GM19468 (cell line): ENCODE measurements at regions not wholly inside any gene's neighbourhood (a gene's known extent, or its start where the extent isn't known, plus 50 kb on each side); places are given as distances from the start of the nearest gene placed in this dataset.

ENCODE experiments used
- ATAC-seq: cut with Tn5 transposase; IDR thresholded peaks from one replicate; pipeline ENCODE4 v1.9.1; 2021; ENCODE audit warnings: mild to moderate bottlenecking, moderate library complexity, moderate number of reproducible peaks; ENCODE audit not compliant: unreplicated experiment; ENCODE audit errors: extremely low read depth

GRCh38 chr11:45087086-45087899 is 59.1 kb upstream of the PRDM11 start:
- no peak for ATAC-seq

GRCh38 chr11:45087900-45088160 is 58.6 kb upstream of the PRDM11 start:
- ATAC-seq: no peak

- ATAC-seq: no peak
Observed at GRCh38 chr11:45089251-45089650, 57.2 kb upstream of the PRDM11 start.

DNA sequence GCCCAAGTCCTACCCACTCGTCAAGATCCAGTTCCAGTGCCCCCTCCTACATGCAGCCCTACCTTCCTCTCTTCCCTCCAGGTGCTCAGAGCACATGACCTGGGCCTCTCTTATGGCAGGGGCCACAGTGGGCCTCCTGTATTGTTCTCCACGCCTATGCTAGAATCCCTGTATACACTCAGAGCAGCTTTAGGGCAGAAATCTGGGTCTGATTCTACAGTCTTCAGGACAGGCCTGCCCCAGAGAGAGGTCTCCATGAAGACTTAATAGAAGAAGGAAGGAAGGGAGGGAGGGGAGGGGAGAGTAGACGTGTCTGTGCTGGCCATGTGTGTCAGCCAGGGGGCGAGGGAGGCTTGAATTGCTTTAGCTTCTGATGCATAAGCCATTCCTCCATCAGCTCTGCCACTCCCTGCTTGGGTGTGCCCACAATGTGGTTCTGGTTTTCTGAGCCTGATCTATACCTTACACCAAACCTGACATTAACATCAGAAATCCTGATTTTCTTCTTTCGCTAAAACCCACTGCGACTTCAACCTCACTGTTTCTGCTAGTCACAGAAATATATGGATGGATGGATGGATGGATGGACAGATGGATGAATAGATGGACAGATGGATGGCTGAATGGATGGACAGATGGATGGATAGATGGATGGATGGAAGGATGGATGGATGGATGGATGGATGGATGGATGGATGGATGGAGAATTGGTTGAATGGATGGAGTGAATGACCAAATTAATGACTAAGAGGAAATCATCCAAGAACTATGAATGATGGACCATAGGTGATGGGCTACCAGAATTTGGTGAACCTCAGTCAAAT is 56.6 kb upstream of the PRDM11 start:
- no peak for ATAC-seq

DNA sequence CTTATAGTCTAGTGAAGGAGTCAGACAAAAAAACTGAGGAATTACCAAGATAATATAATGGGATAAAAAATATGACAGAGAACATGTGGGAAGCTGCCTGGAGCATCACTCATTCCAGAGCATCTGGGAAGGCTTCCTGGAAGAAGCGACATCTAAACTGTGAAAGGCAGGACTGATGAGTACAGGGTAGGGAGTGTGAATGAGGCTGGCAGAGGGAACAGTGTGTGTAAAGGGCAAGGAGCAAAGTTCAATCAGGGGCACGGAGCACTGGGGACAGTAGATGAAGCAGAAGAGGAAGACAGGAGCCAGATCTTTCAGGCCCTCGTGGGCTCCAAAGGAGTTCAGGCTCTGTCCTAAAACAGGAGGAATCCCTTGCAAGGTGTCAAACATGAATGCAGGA is 55.8 kb upstream of the PRDM11 start:
- ATAC-seq: no peak

DNA sequence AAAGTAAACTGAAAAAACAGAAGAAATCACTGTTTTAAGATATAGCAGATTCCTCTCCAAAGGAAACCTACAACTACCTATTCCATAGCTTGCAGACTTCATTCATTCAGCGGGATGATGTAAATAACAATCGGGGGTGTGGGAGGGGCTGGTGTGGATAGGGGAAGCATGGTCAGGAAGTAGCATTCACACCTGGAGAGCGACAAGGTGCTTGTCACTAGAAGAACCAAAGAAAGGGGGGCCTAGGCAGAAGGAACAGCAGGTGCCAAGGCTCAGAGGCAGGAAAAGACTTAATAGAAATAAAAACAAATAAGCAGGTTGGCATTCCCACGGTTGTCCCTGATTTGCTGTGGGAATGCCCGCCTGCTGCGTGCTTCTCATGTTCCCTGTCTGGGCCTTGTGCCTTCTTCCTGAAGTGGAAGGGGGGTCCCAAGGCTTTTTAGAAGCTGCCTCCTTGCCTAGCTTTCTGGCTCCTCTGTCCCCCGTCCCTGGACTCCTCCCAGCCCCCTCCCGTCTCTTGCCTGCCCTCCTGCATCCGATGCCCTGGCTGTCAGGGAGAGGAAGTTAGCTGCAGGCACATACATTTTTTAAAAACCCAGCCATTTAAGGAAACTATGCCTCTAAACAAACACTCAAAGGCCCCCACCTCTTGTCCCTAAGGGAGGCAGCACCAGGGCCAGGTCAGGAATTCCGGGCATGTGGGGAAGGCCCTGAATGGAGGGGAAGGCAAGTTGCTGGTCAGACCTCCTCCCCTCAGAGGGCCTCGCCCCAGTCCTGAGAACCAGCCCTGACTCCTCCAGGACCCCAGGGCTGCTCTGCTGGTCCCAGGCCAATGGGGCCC is 54.7 kb upstream of the PRDM11 start:
- ATAC-seq: no peak

DNA sequence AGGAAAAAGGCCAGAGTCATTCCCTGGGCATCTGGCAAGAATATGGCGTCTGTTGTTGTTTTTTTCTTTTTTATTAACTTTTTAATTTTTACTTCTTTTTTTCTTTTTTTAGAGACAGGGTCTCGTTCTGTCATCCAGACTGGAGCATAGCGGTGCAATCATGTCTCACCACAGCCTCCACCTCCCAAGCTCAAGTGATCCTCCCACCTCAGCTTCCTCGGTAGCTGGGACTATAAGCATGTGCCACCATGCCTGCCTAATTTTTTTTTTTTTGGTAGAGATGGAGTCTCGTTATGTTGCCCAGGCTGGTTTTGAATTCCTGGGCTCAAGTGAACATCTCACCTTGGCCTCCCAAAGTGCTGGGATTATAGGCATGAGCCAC is 54.0 kb upstream of the PRDM11 start:
- ATAC-seq: no peak

DNA sequence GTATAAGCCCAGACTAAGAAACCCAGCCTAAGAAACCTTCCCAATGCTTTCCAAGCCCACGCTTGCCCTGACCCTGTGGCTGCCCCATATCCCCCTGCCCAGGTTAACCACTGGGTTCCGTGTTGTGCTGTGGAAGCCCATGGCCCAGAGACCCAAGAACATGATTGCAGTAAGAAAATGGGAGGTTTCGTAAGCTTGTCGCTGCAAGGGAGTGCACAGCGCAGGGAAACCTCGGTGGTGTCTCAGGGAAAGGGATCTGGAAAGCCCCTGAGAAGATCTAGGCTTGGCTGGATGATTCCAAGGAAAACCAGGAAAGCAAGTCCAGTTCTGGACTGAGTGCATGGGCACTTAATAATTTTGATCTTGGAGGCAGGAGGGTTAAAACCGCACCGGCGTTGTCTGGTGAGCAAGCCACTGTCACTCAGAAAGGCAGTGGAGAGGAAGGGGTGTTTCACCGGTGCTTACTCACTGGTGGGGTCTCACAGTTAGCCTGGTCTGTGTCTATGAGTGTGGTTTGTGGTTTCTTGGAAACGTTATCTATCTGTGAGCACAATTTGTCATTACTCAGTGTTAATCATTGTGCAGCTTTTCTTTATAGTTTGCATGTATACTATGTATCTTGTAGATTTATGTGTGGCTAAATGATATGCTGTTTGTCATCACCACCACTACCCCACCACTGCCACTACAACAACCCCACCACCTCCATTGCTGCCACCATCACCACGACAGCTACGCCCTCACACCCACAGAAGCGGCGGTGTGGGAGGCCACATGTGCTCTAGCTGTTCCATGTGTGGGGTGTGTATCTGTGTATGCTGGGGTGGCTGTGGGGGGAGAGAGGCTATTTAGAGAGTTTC is 53.3 kb upstream of the PRDM11 start:
- ATAC-seq: no peak

- ATAC-seq: no peak
Observed at GRCh38 chr11:45093761-45094455, 52.5 kb upstream of the PRDM11 start.

- no peak for ATAC-seq
Observed at GRCh38 chr11:45094958-45095690, 51.3 kb upstream of the PRDM11 start.

- ATAC-seq: no peak
Observed at GRCh38 chr11:45095691-45096010, 50.8 kb upstream of the PRDM11 start.

DNA sequence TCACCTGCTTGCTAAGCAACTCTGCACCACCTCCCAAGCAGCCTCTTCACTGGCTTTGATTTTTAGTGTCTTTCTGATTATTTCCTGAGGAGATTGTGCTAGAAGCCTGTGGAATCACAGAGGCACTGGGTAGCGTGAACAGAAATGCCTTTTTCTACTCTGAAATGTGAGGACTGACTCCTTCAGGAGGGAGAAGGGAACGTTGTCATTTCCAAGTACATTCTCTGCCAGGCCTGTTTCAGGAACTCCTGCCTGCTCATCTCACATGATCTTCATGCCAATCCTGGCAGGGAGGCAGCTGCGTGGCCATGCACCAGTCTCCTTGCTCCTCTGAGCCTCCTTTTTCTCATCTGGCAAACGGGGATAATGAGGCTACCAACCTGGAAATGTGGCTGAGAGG is 49.8 kb upstream of the PRDM11 start:
- no peak for ATAC-seq
